Retina (tissue), 1 donor: ENCODE measurements at regions not wholly inside any gene's neighbourhood (a gene's known extent, or its start where the extent isn't known, plus 50 kb on each side); places are given as distances from the start of the nearest gene placed in this dataset.
"Not testable (repeated sequence)": the region's sequence is repeated elsewhere in the genome, so short reads cannot be mapped to it uniquely, and the experiment has no call there.

Source experiments
- DNase-seq: peaks from one replicate; pipeline ENCODE4 v3.0.0-alpha.2; 2016

DNA sequence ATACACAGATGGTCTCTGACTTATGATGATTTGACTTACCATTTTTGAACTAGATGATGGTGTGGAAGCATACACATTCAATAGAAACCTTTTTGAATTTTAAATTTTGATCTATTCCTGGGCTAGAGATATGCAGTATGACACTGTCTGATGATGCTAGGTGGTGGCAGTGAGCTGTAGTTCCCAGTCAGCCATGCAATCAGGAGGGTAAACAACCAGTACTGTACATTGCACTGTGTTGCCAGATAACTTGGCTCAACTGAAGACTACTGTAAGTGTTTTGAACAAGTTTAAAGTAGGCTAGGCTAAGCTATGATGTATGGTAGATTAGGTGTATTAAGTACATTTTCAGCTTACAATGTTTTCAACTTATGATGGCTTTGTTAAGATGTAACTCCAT, 859.1 kb upstream of the ARRDC3 start:
- DNase-seq: no peak

DNA sequence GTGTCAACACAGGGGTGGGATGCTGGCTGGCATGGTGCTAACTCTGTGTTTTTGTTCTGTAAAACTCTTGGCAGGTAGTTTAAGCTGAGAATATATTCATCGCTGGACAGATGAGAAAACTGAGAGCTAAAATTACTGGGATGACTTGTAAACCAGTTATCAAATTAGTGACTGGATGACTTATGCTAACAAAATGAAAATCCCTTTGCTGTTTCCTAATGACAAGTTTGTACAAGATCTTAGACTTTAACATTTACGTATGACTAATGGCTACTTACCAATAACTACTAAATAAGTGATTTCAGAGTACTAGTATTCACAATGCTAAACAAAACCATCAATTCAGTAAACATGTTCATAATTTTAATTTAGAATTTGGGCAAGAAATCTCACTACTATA, 854.8 kb upstream of the ARRDC3 start:
- DNase-seq: no peak

DNA sequence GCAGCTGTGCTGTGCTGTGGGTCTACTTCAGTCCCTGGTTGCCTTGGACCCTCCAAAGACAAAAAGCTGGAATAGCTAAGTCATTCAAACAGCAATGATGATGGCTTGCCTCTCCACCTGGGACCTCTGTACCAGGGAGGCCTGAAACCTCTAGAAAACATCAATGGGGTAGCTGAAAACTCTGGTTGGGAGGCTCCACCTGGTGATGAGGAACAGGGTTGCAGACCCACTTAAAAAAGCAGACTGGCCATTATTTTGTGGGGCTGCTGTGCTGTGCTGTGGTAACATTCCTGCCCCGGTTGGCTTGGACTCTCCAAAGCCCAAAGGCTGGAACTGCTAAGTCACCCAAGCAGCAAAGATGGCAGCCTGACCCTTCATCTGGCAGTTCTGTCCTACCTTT, 839.3 kb upstream of the ARRDC3 start:
- no peak for DNase-seq

DNA sequence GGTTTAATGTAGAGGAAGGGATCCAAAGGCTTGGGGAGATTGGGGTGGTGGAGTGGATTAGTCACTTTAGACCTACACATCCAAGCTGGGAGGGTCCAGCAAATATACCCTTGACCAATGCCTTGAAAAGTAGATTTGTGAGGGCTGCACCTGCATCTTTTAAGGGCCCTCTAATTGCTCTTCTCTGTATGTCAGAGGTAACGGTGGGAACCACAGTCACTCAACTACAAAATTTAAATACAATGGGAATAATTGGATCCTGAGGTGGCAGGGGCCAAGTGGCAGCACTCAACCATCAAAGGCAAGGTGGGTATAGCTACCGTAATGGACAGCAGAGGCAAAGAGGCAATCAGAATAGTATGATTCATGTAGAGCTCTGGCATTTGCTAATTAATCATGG, 833.7 kb upstream of the ARRDC3 start:
- DNase-seq: not testable (repeated sequence)

DNA sequence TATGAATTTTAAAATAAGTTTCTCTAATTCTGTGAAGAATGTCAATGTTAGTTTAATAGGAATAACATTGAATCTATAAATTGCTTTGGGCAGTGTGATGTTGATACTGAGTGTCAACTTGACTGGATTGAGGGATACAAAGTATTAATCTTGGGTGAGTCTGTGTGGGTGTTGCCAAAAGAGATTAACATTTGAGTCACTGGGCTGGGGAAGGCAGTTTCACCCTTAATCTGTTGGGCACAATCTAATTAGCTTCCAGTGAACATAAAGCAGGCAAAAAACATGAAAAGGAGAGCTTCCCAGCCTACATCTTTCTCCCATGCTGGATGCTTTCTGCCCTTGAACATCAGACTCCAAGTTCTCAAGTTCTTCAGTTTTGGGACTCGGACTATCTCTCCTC, 832.0 kb upstream of the ARRDC3 start:
- DNase-seq: no peak

DNA sequence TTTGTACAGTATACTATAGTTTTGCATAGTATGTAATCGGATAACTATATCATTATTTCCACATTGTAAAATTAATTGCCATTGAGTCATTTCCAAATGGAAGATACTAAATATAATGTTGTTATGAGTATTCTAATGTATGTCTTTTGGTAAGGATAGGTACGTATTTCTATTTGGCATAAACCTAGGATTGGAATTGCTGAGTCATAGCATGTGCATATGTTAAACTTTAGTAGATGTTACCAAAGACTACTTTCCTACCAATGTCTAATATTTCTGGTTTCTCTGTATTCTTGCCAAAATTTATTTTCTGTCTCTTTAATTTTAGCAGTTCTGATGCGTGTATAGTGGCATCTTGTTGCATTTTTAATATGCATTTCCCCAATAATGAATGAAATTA, 825.1 kb upstream of the ARRDC3 start:
- no peak for DNase-seq

DNA sequence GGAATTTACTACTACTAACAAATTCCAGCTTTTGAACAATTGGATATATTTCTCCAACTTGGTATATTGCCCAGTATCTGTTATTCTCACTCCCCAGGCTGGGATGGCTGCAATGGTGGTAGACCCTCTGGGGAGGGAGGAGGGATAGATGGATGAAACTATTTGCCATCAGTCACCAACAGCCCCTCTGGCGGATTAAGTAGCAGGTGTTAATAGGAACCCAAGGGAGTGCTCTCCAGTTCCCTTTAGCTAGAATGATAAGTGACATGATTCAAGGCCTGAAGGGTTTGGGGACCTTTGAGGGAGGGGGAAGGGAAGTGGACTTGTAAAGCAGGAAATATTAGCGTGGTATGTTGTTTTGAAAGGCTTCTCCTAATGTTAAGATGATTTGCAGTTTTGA, 824.0 kb upstream of the ARRDC3 start:
- DNase-seq: no peak

DNA sequence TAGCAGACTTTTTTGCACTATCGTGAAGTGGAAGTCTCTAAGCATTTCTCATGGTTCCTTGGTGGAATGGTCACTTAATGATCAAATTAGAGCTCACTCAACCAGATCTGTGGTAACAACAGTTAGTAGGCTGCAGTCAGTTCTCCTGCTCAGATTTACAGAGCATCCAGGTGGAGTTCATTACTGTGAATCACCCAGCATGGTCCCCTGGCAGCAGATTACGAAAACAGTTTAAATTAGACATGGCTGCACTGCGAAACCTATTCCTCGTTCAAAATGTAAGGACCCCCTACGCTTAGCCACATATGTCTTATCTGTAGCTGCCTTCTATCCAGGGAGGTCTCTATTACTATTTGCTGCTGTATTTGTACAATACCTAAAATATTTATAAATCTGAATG, 823.6 kb upstream of the ARRDC3 start:
- peak; percentile 1 for DNase-seq

DNA sequence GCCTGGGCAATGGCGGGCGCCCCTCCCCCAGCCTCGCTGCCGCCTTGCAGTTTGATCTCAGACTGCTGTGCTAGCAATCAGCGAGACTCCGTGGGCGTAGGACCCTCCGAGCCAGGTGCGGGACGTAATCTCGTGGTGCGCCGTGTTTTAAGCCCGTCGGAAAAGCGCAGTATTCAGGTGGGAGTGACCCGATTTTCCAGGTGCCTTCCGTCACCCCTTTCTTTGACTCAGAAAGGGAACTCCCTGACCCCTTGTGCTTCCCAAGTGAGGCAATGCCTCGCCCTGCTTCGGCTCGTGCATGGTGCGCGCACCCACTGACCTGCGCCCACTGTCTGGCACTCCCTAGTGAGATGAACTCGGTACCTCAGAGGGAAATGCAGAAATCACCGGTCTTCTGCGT, 815.9 kb upstream of the ARRDC3 start:
- not testable (repeated sequence) for DNase-seq

DNA sequence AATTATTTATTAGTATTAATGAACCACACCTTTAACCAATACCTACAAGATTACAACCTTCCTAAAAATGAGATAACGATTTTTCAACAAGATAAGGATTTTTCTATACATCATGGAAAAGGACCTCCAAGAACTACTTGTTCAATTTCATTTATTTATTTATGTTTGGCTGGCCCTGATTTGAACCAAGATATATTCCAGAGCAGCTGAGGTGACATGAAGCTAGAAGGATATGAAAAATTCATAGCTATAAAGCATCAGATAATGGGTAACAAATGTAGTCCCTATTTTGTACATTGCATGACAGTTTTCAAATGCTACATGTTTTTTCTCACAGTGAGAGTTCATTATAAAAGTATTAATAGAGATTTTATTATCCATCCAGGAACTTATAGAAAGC, 798.5 kb upstream of the ARRDC3 start:
- DNase-seq: no peak

DNA sequence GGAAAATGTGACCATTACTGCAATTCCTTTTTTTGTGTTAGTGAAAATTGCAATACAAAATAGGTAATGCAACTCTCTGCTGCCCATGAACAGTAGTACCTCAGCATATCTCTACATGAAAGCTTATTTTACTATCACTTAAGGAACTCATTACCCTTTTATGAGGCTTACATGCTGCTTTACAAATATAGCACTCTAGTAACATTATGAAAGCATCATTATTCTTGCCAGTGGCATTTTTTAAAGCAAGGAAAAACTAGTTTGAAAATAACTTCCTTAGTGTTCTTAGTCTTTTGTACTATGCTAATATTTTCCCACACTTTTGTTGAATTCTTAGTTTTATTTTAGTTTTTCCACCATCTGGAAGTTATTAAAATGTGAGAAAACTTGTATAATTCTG, 797.3 kb upstream of the ARRDC3 start:
- DNase-seq: no peak

DNA sequence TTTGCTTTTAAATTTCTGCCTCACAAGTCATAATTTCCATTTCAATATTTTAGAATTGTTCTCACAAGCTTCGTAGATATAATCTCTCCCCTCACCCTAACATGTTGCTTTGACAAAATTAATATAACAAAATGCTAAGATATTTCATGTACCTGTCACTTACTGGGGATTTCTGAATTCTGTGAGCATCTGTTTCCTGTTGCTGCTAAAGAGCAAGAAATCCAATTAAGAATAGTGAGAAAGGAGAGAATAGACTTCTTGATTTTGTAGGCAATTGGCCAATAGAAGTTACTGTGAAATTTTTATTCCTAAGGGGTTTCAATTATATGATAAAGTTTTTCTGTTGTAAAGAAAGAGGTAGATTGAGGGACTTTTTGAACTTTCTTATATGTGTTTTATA, 796.5 kb upstream of the ARRDC3 start:
- DNase-seq: no peak

DNA sequence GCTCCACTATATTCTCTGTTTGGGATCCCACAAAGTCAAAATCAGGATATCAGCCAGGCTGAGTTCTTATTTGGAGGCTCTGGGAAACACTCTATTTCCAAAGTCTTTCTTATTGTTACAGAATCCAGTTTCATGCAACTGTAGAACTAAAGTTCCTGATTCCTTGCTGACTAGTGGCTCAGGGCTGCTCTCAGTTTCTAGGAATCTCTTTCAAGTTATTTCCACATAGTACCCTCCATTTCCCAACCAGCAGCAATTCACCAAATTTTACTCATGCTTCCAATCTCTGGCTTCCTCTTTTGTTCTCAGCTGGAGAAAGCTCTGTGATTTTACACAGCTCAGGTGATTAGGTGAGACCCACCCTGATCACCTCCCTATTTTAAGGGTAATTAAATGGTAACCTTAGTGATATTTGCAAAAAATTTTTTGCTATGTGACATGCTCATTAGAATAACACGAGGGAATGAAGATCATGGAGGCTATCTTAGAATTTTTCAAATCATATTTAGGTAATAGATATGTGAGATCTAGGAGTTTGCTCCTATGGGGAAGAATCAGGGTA, 794.9 kb upstream of the ARRDC3 start:
- DNase-seq: no peak

DNA sequence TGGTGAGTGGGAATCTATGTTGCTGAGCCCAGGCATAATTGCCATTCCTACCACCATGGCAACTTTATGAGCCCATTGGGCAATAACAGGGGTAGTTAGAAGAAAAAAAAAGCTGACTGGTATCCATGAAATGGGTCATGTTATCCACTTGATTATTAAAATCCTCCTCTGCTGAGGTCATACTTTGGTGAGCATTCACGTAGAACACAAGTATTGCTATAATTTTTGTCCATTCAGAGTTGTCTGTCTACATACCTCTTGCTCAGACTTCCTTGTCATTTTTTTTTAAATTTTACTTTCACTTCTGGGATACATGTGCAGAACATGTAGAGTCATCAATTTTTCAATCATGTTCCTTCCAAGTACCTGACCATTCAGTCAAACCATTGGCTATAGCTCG, 780.8 kb upstream of the ARRDC3 start:
- DNase-seq: no peak

DNA sequence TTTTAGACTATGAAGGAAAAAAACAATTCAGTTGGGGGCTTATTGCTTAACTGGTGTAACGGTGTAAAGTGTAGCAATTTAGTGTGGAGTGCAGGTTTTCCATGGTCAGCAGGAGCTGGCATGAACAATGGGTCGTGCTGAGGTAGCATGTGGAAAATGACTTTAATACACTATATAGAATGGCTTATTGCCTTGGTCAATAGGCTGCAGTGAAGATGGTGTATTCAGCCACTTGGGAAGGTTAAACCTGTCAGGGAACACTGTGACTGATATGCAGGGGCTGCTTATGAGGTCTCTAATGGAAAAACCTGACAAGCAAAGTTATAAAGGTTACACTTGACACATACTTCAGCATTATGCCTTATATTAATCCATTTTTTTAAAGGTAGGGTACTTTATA, 764.7 kb upstream of the ARRDC3 start:
- DNase-seq: peak; percentile 37

DNA sequence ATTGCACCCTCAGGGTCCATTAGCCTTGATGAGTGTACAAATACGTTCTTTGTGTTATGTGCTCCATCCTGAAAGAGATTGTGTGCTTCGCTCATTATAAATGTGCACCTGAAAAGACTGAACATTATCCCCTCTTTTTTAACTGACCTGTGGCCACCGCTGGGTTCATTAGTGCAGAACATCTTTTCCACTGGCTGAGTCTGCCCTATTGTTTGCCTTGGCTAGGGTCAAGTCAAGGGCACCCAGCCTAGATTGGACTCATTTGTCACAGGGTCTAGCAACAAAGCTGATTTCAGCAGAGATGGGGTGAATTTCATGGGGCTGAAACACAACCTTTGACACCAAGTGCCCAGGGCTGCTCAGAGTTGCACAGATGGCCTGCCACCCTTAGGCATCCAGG, 764.1 kb upstream of the ARRDC3 start:
- peak; percentile 59 for DNase-seq

DNA sequence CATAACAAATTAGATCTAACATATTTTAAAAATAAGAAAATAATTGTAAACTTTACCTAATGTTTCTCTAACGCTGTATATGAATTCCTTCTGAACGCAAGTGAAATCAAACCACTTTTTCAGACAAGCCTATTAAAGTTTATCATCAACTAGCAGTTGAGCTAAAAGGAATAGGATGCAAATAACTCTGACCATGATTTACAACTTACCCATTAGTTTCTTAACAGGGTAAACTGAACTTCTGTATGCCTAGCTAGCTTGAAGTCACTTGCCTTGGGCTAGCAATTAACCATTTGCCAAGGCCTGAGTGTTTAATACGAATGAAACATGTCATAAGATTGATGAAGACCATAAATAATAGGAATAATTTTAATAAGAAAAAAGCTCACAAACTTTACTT, 762.7 kb upstream of the ARRDC3 start:
- no peak for DNase-seq

DNA sequence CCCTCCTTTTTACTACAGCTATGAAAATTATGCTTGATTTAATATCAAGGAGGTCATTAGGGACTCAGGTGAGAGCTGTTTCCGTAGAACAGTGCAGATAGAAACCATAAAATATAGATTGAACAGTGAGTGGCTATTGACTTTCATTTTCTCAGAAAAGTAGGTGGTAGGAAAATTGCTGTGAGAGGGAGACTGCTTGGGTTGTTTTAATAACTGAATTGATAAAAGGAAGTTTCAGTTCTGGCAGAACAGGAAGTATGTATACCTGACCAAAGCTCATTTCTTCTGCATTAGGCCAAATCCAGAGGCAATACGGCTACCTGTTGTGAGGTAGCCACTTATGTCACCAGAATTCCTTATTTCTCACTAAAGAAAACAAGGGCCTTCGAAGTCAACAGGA, 761.7 kb upstream of the ARRDC3 start:
- no peak for DNase-seq

DNA sequence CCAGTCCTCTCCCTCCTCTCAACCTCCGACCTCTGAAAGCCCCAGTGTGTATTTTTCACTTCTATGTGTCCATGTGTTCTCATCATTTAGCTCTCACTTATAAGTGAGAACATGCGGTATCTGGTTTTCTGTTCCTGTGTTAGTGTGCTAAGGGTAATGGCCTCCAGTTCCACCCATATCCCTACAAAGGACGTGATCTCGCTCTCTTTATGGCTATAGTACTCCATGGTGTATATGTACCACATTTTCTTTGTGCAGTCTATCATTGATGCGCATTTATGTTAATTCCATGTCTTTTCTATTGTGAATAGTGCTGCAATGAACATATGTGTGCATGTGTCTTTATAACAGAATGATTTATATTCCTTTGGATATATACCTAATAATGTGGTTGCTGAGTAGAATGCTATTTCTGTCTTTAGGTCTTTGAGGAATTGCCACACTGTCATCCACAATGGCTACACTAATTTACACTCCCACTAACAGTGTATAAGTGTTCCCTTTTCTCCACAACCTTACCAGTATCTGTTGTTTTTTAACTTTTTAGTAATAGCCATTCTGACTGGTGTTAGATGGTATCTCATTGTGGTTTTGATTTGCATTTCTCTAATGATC, 749.3 kb upstream of the ARRDC3 start:
- not testable (repeated sequence) for DNase-seq

DNA sequence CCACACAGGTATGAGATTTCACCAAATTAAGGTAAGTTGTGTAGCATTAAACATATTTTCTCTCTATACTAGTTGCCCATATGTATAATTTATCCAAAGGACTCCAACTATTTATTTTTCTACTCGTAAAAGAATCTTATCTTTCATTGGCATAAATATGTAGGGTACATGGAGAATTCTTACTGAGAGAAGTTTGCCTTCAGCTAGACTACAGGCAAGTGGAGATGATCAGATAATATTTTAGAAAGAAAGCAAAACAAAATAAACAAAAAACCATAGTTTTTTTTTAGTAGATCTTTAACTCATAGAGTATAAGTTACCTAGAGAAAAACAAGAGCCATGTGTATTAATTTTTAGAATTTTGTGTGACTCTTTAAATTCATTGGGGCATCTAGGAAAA, 743.1 kb upstream of the ARRDC3 start:
- no peak for DNase-seq

DNA sequence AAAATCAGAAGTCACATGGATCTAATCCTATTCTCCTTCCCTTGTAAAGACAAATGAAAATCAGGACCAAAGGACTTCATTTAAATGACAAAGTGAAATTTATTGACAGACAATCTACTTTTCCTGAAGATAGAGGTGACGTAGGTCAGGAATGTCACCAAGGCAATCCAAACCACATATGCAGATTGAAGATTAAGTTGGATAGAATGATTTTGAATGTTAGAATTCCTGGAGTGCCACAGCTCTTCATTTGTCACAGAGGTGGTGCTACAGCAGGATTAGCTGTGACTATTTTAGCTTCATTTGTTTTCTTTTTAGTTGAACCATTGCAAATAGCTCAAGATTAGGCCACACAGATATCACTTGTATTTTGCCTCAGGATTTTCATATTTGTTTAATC, 736.0 kb upstream of the ARRDC3 start:
- no peak for DNase-seq

DNA sequence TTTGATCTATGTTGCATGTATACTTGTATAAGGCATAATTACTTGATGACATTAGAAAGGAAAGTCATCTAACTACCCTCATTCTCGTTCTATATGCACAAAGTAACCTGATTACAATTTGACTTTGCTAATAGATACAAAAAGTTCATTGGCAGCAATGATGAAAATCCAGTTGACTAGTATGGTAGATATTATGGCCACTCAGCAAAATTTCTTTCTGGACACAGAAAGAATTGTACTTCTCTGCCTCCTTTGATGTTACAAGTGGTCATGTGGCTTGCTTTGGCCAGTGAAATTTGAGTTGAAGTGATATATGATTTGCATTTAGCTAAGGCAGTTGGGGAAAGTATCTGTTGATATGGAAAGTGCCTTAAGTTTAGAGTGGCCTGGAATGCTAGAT, 723.7 kb upstream of the ARRDC3 start:
- DNase-seq: no peak

DNA sequence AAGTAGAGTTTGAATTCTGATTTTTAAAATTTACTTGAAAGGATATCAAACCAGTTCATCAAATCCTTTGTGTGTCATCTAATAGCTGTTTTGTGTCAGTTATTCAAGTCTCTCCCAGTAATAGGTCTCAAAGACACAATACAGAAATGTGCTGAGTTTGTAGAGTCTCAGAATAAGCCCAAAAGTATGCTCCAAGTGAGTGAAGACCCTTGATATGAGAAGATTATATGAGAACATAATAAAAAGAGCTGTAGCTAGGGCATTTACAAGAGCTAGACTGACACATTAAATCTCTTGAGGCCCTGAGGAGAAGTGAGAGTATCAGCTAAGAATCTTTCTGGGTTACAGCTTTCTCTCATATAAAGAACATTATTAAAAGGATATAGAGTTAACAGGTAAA, 721.0 kb upstream of the ARRDC3 start:
- DNase-seq: no peak

DNA sequence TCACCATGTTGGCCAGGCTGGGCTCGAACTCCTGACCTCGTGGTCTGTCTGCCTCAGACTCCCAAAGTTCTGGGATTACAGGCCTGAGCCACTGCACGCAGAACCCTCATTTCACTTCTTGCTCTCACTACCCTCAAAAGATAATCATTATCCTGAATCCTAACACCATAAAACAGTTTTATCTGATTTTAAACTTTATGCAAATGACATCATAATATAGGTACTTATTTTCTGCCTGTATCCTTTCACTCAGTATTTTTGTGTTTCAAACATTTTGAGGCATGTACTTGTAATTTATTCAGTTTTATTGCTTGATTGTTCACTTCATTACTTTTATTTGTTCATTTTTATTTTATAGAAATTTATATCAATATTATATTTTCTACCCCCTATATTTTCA, 719.2 kb upstream of the ARRDC3 start:
- DNase-seq: no peak

DNA sequence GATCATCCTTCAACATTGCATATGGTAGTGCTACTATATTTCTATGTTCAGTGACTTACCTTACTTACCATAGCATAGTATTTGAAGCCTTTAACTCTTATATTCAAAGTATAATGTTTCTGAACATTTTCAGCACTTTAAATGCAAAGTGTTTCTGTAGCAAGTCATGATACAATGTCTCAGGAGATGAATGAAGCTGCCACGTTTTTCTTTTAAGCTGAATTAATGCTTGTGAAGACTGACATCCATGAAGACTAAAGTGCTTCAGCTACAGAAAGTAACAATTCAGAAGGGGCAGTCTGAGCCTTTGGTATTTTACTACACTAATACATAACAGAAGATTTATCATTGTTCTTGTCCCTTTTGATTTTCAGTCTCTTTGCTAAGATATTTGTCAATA, 709.1 kb upstream of the ARRDC3 start:
- DNase-seq: no peak
